ENCODE measurements at regions not wholly inside any gene's neighbourhood (a gene's known extent, or its start where the extent isn't known, plus 50 kb on each side); places are given as distances from the start of the nearest gene placed in this dataset.

DNA sequence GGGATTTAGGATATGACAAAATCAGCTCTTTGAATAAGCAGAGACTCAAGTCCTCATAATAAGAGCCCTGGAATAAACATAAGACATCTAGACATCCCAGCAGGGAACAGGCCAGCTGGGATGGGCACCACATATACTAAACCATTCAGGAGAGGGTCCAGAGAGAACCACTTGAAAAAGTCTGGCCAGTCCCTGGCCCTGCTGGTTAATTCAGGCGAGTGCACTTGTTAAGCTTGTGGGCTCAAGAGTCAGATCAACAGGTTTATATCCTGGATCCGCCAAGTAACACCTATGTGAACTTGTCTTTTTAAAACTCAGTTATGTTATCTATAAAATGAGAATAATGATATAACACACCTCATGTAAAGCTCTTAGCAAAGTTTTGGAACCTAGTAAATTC is 63.3 kb downstream of the CAVIN4 start:
- TF ChIP-seq CTCF (IDR thresholded peaks at IDR 0.05; ENCODE audit: low read length) (no peak), EZH2 (optimal IDR thresholded peaks at IDR 0.05; ENCODE audit: low read depth, low read length) (no peak)
